Muscle of arm (tissue), 1 donor: ENCODE measurements at regions not wholly inside any gene's neighbourhood (a gene's known extent, or its start where the extent isn't known, plus 50 kb on each side); places are given as distances from the start of the nearest gene placed in this dataset.
A peak's percentile ranks its signal among the peaks of the same experiment; 100 is the strongest.
"Not testable (repeated sequence)": the region's sequence is repeated elsewhere in the genome, so short reads cannot be mapped to it uniquely, and the experiment has no call there.

ENCODE experiments used
- DNase-seq: peaks from one replicate; pipeline ENCODE4 v3.0.0-alpha.2; 2013

- no peak for DNase-seq
Measured at GRCh38 chr19:28386066-28386465, 826.9 kb downstream of the UQCRFS1 start.

- DNase-seq = peak; percentile 5
Measured at GRCh38 chr19:28377077-28377476, 835.9 kb downstream of the UQCRFS1 start.

GRCh38 chr19:28374971-28375370 lies 838.0 kb downstream of the UQCRFS1 start:
- DNase-seq = no peak

- DNase-seq = no peak
Measured at GRCh38 chr19:28372576-28373247, 840.2 kb downstream of the UQCRFS1 start.

GRCh38 chr19:28367146-28367545 lies 845.8 kb downstream of the UQCRFS1 start:
- DNase-seq = no peak

- DNase-seq = no peak
Measured at GRCh38 chr19:28363254-28363653, 849.7 kb downstream of the UQCRFS1 start.

GRCh38 chr19:28359431-28360414 lies 853.2 kb downstream of the UQCRFS1 start:
- DNase-seq = no peak

GRCh38 chr19:28358633-28359032 lies 854.3 kb downstream of the UQCRFS1 start:
- DNase-seq = no peak

GRCh38 chr19:28351761-28352160 lies 861.2 kb downstream of the UQCRFS1 start:
- DNase-seq = no peak

- DNase-seq = not testable (repeated sequence)
Measured at GRCh38 chr19:28351321-28351720, 861.6 kb downstream of the UQCRFS1 start.

GRCh38 chr19:28350673-28351072 lies 862.3 kb downstream of the UQCRFS1 start:
- no peak for DNase-seq

GRCh38 chr19:28350037-28350436 lies 862.9 kb downstream of the UQCRFS1 start:
- DNase-seq = no peak

GRCh38 chr19:28349604-28350003 lies 863.3 kb downstream of the UQCRFS1 start:
- no peak for DNase-seq

- no peak for DNase-seq
Measured at GRCh38 chr19:28345811-28346210, 867.1 kb downstream of the UQCRFS1 start.

GRCh38 chr19:28341810-28342350 lies 871.1 kb downstream of the UQCRFS1 start:
- no peak for DNase-seq

- DNase-seq = no peak
Measured at GRCh38 chr19:28334419-28334818, 878.5 kb downstream of the UQCRFS1 start.

- DNase-seq = no peak
Measured at GRCh38 chr19:28333909-28334308, 879.0 kb downstream of the UQCRFS1 start.

GRCh38 chr19:28332886-28333285 lies 880.1 kb downstream of the UQCRFS1 start:
- DNase-seq = no peak

- DNase-seq = no peak
Measured at GRCh38 chr19:28332351-28332750, 880.6 kb downstream of the UQCRFS1 start.

- DNase-seq = no peak
Measured at GRCh38 chr19:28331596-28331995, 881.4 kb downstream of the UQCRFS1 start.

- no peak for DNase-seq
Measured at GRCh38 chr19:28330831-28331230, 882.1 kb downstream of the UQCRFS1 start.

GRCh38 chr19:28329429-28329828 lies 883.5 kb downstream of the UQCRFS1 start:
- DNase-seq = no peak

GRCh38 chr19:28327905-28328304 lies 885.0 kb downstream of the UQCRFS1 start:
- DNase-seq = no peak
